Ishikawa (cell line): ENCODE measurements at regions not wholly inside any gene's neighbourhood (a gene's known extent, or its start where the extent isn't known, plus 50 kb on each side); places are given as distances from the start of the nearest gene placed in this dataset.

ENCODE experiments used
- CEBPB ChIP-seq: IDR thresholded peaks from 2 replicates; pipeline ENCODE4 v1.6.1; 2012
- CREB1 ChIP-seq: IDR thresholded peaks from 2 replicates; pipeline ENCODE4 v1.6.1; 2012; ENCODE audit warnings: low read depth
- EGR1 ChIP-seq: IDR thresholded peaks from 2 replicates; pipeline ENCODE4 v1.6.1; 2012
- EP300 ChIP-seq: IDR thresholded peaks from 2 replicates; pipeline ENCODE4 v1.6.1; 2012; ENCODE audit warnings: borderline replicate concordance
- FOXM1 ChIP-seq: IDR thresholded peaks from 2 replicates; pipeline ENCODE4 v1.6.1; 2012; ENCODE audit warnings: low read depth, borderline replicate concordance
- MAX ChIP-seq: IDR thresholded peaks from 2 replicates; pipeline ENCODE4 v1.6.1; 2012
- NFIC ChIP-seq: IDR thresholded peaks from 2 replicates; pipeline ENCODE4 v1.6.1; 2012
- RAD21 ChIP-seq: IDR thresholded peaks from 2 replicates; pipeline ENCODE4 v1.6.1; 2012; ENCODE audit warnings: low read depth
- TAF1 ChIP-seq: IDR thresholded peaks from 2 replicates; pipeline ENCODE4 v1.6.1; 2012; ENCODE audit warnings: low read depth, mild to moderate bottlenecking
- TCF12 ChIP-seq: IDR thresholded peaks from 2 replicates; pipeline ENCODE4 v1.6.1; 2012; ENCODE audit warnings: low read depth
- TEAD4 ChIP-seq: IDR thresholded peaks from 2 replicates; pipeline ENCODE4 v1.6.1; 2012
- YY1 ChIP-seq: IDR thresholded peaks from 2 replicates; pipeline ENCODE4 v1.6.1; 2012; ENCODE audit warnings: low read depth
- ZBTB7A ChIP-seq: IDR thresholded peaks from 2 replicates; pipeline ENCODE4 v1.6.1; 2012; ENCODE audit warnings: low read depth
- TF ChIP-seq, protein P1 (sequence below): IDR thresholded peaks from 2 replicates; pipeline ENCODE4 v1.6.1; 2012; ENCODE audit warnings: low read depth, mild to moderate bottlenecking
- TF ChIP-seq, protein P2 (sequence below): IDR thresholded peaks from 2 replicates; pipeline ENCODE4 v1.6.1; 2012

DNA sequence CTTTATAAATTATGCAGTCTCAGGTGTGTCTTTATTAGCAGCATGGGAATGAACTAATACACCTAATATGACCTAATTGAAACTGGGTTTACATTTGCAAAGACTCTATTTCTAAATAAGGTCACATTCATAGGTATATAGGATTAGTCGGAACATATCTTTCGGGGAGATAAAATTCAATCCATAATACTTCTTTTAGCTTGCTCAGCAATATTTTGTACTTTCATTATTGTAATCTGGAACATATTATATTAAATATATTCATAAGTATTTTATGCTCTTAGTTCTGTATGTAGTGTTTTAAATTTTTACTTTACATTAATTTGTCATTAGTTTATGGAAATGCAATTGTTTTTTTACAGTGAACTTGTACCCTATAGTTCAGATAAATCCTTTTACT lies 927.7 kb downstream of the CCDC85A start:
- TF ChIP-seq CEBPB (no peak), TAF1 (no peak), TEAD4 (no peak), FOXM1 (no peak), NFIC (no peak), EP300 (no peak), ZBTB7A (no peak), TCF12 (no peak), EGR1 (no peak), MAX (no peak), CREB1 (no peak)
- TF ChIP-seq, protein P1, sequence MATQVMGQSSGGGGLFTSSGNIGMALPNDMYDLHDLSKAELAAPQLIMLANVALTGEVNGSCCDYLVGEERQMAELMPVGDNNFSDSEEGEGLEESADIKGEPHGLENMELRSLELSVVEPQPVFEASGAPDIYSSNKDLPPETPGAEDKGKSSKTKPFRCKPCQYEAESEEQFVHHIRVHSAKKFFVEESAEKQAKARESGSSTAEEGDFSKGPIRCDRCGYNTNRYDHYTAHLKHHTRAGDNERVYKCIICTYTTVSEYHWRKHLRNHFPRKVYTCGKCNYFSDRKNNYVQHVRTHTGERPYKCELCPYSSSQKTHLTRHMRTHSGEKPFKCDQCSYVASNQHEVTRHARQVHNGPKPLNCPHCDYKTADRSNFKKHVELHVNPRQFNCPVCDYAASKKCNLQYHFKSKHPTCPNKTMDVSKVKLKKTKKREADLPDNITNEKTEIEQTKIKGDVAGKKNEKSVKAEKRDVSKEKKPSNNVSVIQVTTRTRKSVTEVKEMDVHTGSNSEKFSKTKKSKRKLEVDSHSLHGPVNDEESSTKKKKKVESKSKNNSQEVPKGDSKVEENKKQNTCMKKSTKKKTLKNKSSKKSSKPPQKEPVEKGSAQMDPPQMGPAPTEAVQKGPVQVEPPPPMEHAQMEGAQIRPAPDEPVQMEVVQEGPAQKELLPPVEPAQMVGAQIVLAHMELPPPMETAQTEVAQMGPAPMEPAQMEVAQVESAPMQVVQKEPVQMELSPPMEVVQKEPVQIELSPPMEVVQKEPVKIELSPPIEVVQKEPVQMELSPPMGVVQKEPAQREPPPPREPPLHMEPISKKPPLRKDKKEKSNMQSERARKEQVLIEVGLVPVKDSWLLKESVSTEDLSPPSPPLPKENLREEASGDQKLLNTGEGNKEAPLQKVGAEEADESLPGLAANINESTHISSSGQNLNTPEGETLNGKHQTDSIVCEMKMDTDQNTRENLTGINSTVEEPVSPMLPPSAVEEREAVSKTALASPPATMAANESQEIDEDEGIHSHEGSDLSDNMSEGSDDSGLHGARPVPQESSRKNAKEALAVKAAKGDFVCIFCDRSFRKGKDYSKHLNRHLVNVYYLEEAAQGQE: no peak

DNA sequence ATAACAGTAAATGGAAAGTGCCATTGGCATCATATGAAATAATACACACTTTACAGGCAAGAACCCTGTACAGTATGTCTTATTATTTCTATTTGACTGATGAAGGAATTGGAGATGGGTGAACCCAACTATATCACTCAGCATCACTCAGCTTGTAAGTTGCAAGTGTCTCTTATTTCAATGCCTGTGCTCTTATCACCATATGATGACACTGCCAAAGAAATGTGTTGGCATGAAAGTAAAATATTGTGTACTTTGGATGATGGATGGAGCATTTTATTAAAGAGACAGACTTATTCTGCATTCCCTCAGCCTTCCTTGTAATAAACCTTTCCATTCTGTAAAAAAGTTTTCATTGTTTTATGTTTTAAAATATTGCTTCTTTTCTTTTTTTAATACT lies 927.5 kb upstream of the VRK2 start:
- TF ChIP-seq TAF1 (no peak), TEAD4 (no peak), TCF12 (no peak), YY1 (no peak), FOXM1 (no peak), ZBTB7A (no peak), NFIC (no peak), CREB1 (no peak), EGR1 (no peak), MAX (no peak), EP300 (no peak), RAD21 (no peak)
- TF ChIP-seq, protein P2, sequence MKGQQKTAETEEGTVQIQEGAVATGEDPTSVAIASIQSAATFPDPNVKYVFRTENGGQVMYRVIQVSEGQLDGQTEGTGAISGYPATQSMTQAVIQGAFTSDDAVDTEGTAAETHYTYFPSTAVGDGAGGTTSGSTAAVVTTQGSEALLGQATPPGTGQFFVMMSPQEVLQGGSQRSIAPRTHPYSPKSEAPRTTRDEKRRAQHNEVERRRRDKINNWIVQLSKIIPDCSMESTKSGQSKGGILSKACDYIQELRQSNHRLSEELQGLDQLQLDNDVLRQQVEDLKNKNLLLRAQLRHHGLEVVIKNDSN: no peak
- TF ChIP-seq, protein P1: no peak

DNA sequence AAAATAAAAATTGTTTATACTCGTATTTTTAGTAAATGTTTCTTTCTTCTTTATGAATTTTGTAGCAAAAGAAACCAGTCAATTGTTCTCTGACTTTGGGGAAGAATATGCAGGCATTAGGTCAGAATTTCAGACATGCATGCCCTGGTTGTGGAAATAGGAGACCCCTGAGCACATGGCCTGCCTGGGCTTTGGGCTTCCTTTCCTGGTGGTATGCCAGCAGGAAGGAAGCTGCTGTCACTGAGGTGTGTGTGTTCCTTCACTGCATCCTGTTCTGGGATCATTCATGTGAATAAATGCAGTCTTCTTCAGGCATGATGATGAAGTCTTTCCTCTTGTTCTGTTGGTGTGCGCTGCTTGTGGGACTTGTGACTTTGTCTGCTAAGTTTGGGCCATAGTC lies 920.2 kb upstream of the VRK2 start:
- TF ChIP-seq NFIC (no peak), MAX (no peak), CREB1 (no peak), FOXM1 (no peak), ZBTB7A (no peak), TAF1 (no peak), TCF12 (no peak), EP300 (no peak), YY1 (no peak), EGR1 (no peak), RAD21 (no peak), TEAD4 (no peak), CEBPB (no peak)
- TF ChIP-seq, protein P2: no peak
- TF ChIP-seq, protein P1: no peak

GRCh38 chr2:57139179-57139578 lies 907.4 kb upstream of the VRK2 start:
- TF ChIP-seq, protein P2: no peak
- TF ChIP-seq YY1 (no peak), CREB1 (no peak), ZBTB7A (no peak), CEBPB (no peak), FOXM1 (no peak), TAF1 (no peak), TEAD4 (no peak), MAX (no peak), TCF12 (no peak), EP300 (no peak), EGR1 (no peak), RAD21 (no peak), NFIC (no peak)
- TF ChIP-seq, protein P1: no peak
